Loucy (cell line): ENCODE measurements at regions not wholly inside any gene's neighbourhood (a gene's known extent, or its start where the extent isn't known, plus 50 kb on each side); places are given as distances from the start of the nearest gene placed in this dataset.

Experiments used
- CTCF ChIP-seq: fragments of 200-600 bp; sonication (generic); conservative IDR thresholded peaks from 2 replicates; pipeline ENCODE4 v1.5.1; 2014; ENCODE audit warnings: mild to moderate bottlenecking, antibody characterized with exemption, low read length
- EZH2phosphoT487 ChIP-seq: fragments of 200-600 bp; IDR thresholded peaks from 2 replicates; pipeline ENCODE4 v1.6.1; 2018; ENCODE audit warnings: antibody characterized with exemption, mild to moderate bottlenecking, moderate library complexity, borderline replicate concordance

GRCh38 chr5:20088361-20088760 is 100.4 kb upstream of the CDH18 start:
- TF ChIP-seq CTCF = no peak
- no peak for TF ChIP-seq EZH2phosphoT487
